WTC11 (cell line): ENCODE measurements at regions not wholly inside any gene's neighbourhood (a gene's known extent, or its start where the extent isn't known, plus 50 kb on each side); places are given as distances from the start of the nearest gene placed in this dataset.

Experiments
- ATAC-seq: fragments of 200-7000 bp; cut with Tn5 transposase; 2 replicates; pipeline ENCODE4 v1.10.0; 2021; ENCODE audit warnings: mild to moderate bottlenecking, moderate library complexity
- CTCF ChIA-PET: fragments of 300-600 bp; sonication (Branson Sonifier 250); formaldehyde crosslinking; loops from one replicate; lab custom pipeline; 2021; ENCODE audit warnings: antibody characterized with exemption; lab: Charles Lee
- POLR2A ChIA-PET: fragments of 350-600 bp; sonication (Branson Sonifier 250); formaldehyde crosslinking; loops from one replicate; lab custom pipeline; 2021; ENCODE audit warnings: antibody characterized with exemption; lab: Charles Lee
- DNase-seq: peaks from one replicate; pipeline ENCODE4 v3.0.0; 2021; ENCODE audit warnings: low spot score
- H3K27ac Mint-ChIP-seq: 2 replicates; pipeline ENCODE4 v1.8.0; 2021; ENCODE audit warnings: mixed read lengths
- H3K27me3 Mint-ChIP-seq: 2 replicates; pipeline ENCODE4 v1.8.0; 2021; ENCODE audit warnings: low read depth, mild to moderate bottlenecking, moderate library complexity, mixed read lengths
- H3K36me3 Mint-ChIP-seq: 2 replicates; pipeline ENCODE4 v1.8.0; 2021; ENCODE audit warnings: mixed read lengths
- H3K4me1 Mint-ChIP-seq: 2 replicates; pipeline ENCODE4 v1.8.0; 2022; ENCODE audit warnings: mixed read lengths
- H3K4me3 Mint-ChIP-seq: 2 replicates; pipeline ENCODE4 v1.8.0; 2021; ENCODE audit warnings: mild to moderate bottlenecking, moderate library complexity, mixed read lengths
- H3K9me3 Mint-ChIP-seq: 2 replicates; pipeline ENCODE4 v1.8.0; 2021; ENCODE audit warnings: mixed read lengths
- ATF1 ChIP-seq: sonication (generic); formaldehyde crosslinking; IDR thresholded peaks from 2 replicates; pipeline ENCODE4 v1.8.1; 2023; ENCODE audit warnings: mild to moderate bottlenecking, moderate library complexity, missing genetic modification reagents
- ESRRA ChIP-seq: sonication (generic); formaldehyde crosslinking; IDR thresholded peaks from 2 replicates; pipeline ENCODE4 v1.8.1; 2022; ENCODE audit warnings: mild to moderate bottlenecking, missing genetic modification reagents, borderline replicate concordance
- FOXJ3 ChIP-seq: sonication (generic); formaldehyde crosslinking; IDR thresholded peaks from 2 replicates; pipeline ENCODE4 v1.9.0; 2021; ENCODE audit warnings: missing genetic modification reagents, mild to moderate bottlenecking, borderline replicate concordance
- GRHL2 ChIP-seq: fragments of 250-450 bp; sonication (Bioruptor Pico); IDR thresholded peaks from 2 replicates; pipeline ENCODE4 v1.8.0; 2022; ENCODE audit warnings: mild to moderate bottlenecking, moderate library complexity; ENCODE audit not compliant: insufficient replicate concordance, severe bottlenecking
- JUN ChIP-seq: sonication (generic); formaldehyde crosslinking; IDR thresholded peaks from 2 replicates; pipeline ENCODE4 v1.8.0; 2023; ENCODE audit warnings: mild to moderate bottlenecking, missing genetic modification reagents
- KAT7 ChIP-seq: sonication (generic); formaldehyde crosslinking; IDR thresholded peaks from 2 replicates; pipeline ENCODE4 v1.8.1; 2023; ENCODE audit warnings: missing genetic modification reagents, mild to moderate bottlenecking, borderline replicate concordance
- NFE2L1 ChIP-seq: sonication (generic); formaldehyde crosslinking; IDR thresholded peaks from 2 replicates; pipeline ENCODE4 v1.8.1; 2023; ENCODE audit warnings: missing genetic modification reagents
- OVOL2 ChIP-seq: fragments of 250-450 bp; sonication (Bioruptor Pico); IDR thresholded peaks from 2 replicates; pipeline ENCODE4 v1.9.0; 2021; ENCODE audit warnings: mild to moderate bottlenecking, borderline replicate concordance
- RELA ChIP-seq: sonication (generic); formaldehyde crosslinking; IDR thresholded peaks from 2 replicates; pipeline ENCODE4 v1.8.1; 2022; ENCODE audit warnings: missing genetic modification reagents, mild to moderate bottlenecking, borderline replicate concordance
- RORB ChIP-seq: fragments of 250-450 bp; sonication (Bioruptor Pico); IDR thresholded peaks from 2 replicates; pipeline ENCODE4 v1.9.0; 2021; ENCODE audit warnings: mild to moderate bottlenecking
- SMAD3 ChIP-seq: sonication (generic); formaldehyde crosslinking; IDR thresholded peaks from 2 replicates; pipeline ENCODE4 v1.8.0; 2022; ENCODE audit warnings: missing genetic modification reagents, mild to moderate bottlenecking, borderline replicate concordance
- SOX15 ChIP-seq: fragments of 250-450 bp; sonication (Bioruptor Pico); IDR thresholded peaks from 2 replicates; pipeline ENCODE4 v1.9.0; 2021; ENCODE audit warnings: mild to moderate bottlenecking
- ZNF121 ChIP-seq: sonication (generic); formaldehyde crosslinking; IDR thresholded peaks from 2 replicates; pipeline ENCODE4 v1.8.0; 2023; ENCODE audit warnings: missing genetic modification reagents
- ZNF138 ChIP-seq: sonication (generic); formaldehyde crosslinking; conservative IDR thresholded peaks from 2 replicates; pipeline ENCODE4 v1.8.1; 2022; ENCODE audit warnings: mild to moderate bottlenecking, moderate library complexity, missing genetic modification reagents
- ZNF232 ChIP-seq: sonication (generic); formaldehyde crosslinking; IDR thresholded peaks from 2 replicates; pipeline ENCODE4 v1.8.0; 2022; ENCODE audit warnings: mild to moderate bottlenecking, missing genetic modification reagents
- ZNF416 ChIP-seq: fragments of 250-450 bp; sonication (Bioruptor Pico); IDR thresholded peaks from 2 replicates; pipeline ENCODE4 v1.9.0; 2021; ENCODE audit warnings: mild to moderate bottlenecking, inconsistent platforms
- ZNF423 ChIP-seq: fragments of 250-450 bp; sonication (Bioruptor Pico); IDR thresholded peaks from 2 replicates; pipeline ENCODE4 v2.1.2; 2022; ENCODE audit warnings: mild to moderate bottlenecking, moderate library complexity
- TF ChIP-seq, protein P1 (sequence below): sonication (generic); formaldehyde crosslinking; IDR thresholded peaks from 2 replicates; pipeline ENCODE4 v1.8.0; 2023; ENCODE audit warnings: mild to moderate bottlenecking, missing genetic modification reagents
- TF ChIP-seq, protein P2 (sequence below): fragments of 250-450 bp; sonication (Bioruptor Pico); IDR thresholded peaks from 2 replicates; pipeline ENCODE4 v1.9.0; 2021; ENCODE audit warnings: mild to moderate bottlenecking
- TF ChIP-seq, protein P3 (sequence below): fragments of 250-450 bp; sonication (Bioruptor Pico); IDR thresholded peaks from 2 replicates; pipeline ENCODE4 v2.1.2; 2022; ENCODE audit warnings: mild to moderate bottlenecking, moderate library complexity
- TF ChIP-seq, protein P4 (sequence below): sonication (generic); formaldehyde crosslinking; IDR thresholded peaks from 2 replicates; pipeline ENCODE4 v1.8.0; 2022; ENCODE audit warnings: mild to moderate bottlenecking, missing genetic modification reagents
- TF ChIP-seq, protein P5 (sequence below): sonication (generic); formaldehyde crosslinking; IDR thresholded peaks from 2 replicates; pipeline ENCODE4 v1.8.1; 2023; ENCODE audit warnings: mild to moderate bottlenecking, missing genetic modification reagents
- TF ChIP-seq, protein P6 (sequence below): sonication (generic); formaldehyde crosslinking; IDR thresholded peaks from 2 replicates; pipeline ENCODE4 v1.8.1; 2022; ENCODE audit warnings: low read depth, mild to moderate bottlenecking, moderate library complexity, missing genetic modification reagents, borderline replicate concordance
- TF ChIP-seq, protein P7 (sequence below): sonication (generic); formaldehyde crosslinking; IDR thresholded peaks from 2 replicates; pipeline ENCODE4 v1.8.0; 2022; ENCODE audit warnings: mild to moderate bottlenecking, missing genetic modification reagents

DNA sequence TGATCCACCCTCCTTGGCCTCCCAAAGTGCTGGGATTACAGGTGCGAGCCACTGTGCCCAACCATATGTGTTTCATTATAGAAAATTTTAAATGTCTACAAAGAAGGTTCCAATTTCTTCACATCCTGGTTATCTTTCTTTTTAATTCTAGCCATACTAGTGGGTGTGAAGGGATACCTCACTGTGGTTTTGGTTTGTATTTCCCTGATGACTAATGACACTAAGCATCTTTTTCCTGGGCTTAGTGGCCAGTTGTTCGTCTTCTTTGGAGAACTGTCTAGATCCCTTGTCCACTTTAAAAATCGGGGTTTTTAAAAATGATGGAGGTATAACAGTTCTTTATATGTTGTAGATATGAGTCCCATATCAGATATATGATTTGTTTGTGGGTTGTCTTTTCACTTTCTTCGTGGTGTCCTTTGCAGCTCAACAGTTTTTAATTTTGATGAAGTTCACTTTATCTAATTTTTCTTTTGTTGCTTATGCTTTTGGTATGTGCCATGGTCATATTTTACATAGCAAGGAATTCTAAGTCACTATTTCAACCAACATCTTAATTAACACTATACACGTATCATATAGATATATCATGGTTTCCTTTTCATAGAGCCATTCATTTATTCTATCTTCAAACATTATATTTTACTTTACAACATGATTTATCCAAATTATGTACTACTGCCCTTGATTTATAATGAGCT is 135.0 kb upstream of the RIOK3 start:
- Mint-ChIP-seq H3K9me3 (peaks cover 7% of the 10 kb centered on the region), H3K27me3 (peaks cover 16% of the 10 kb centered on the region)

DNA sequence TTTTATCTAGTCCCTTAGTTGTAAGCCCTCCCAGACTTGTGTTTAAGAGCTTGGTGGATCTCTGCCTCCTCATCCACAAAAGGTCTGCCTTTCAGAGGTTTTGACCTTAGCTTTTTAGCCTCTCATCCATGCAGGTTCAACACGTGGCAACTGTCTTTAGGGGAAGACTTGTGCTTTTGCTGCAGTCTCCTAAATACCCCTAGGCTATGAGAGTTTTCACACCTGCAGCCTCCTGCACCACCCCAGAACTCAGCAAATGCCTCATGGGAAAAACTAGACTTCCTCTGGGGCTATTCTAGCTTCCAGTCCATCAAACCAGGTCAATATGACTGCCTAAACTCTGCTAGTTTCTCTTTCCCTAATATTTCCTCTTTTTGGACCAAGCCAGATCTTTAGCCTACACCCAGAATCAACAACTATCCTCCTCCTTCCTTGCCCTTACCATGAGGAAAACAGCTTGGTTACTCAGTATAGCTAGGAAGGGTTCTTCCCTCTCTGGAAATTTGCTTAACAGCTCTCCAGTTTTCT is 132.3 kb upstream of the RIOK3 start:
- Mint-ChIP-seq H3K36me3 (no peaks in the 10 kb centered on the region), H3K9me3 (no peaks in the 10 kb centered on the region), H3K27me3 (peaks cover 19% of the 10 kb centered on the region), H3K4me1 (peaks cover 15% of the 10 kb centered on the region), H3K27ac (no peak overlapping the region), H3K4me3 (no peak overlapping the region)
- ATAC-seq (no peak), DNase-seq (no peak)
- ChIA-PET POLR2A (interaction anchor here (1.3 kb wide), 1 partner anchor 11 kb away, joined by 3 read pairs; no protein-coding TSS in a partner anchor), CTCF (interaction anchor here (0.5 kb wide), 1 partner anchor 1392 kb away, joined by 4 read pairs; no protein-coding TSS in a partner anchor)
- TF ChIP-seq RORB (CRISPR knock-in tag) = no peak
- TF ChIP-seq ZNF416 (CRISPR knock-in tag) = no peak
- TF ChIP-seq NFE2L1 (CRISPR knock-in tag) = no peak
- no peak for TF ChIP-seq SMAD3 (CRISPR knock-in tag)
- TF ChIP-seq, protein P1, sequence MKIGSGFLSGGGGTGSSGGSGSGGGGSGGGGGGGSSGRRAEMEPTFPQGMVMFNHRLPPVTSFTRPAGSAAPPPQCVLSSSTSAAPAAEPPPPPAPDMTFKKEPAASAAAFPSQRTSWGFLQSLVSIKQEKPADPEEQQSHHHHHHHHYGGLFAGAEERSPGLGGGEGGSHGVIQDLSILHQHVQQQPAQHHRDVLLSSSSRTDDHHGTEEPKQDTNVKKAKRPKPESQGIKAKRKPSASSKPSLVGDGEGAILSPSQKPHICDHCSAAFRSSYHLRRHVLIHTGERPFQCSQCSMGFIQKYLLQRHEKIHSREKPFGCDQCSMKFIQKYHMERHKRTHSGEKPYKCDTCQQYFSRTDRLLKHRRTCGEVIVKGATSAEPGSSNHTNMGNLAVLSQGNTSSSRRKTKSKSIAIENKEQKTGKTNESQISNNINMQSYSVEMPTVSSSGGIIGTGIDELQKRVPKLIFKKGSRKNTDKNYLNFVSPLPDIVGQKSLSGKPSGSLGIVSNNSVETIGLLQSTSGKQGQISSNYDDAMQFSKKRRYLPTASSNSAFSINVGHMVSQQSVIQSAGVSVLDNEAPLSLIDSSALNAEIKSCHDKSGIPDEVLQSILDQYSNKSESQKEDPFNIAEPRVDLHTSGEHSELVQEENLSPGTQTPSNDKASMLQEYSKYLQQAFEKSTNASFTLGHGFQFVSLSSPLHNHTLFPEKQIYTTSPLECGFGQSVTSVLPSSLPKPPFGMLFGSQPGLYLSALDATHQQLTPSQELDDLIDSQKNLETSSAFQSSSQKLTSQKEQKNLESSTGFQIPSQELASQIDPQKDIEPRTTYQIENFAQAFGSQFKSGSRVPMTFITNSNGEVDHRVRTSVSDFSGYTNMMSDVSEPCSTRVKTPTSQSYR (CRISPR knock-in tag) = no peak
- TF ChIP-seq ZNF423 = no peak
- no peak for TF ChIP-seq ZNF138
- no peak for TF ChIP-seq GRHL2
- TF ChIP-seq, protein P2, sequence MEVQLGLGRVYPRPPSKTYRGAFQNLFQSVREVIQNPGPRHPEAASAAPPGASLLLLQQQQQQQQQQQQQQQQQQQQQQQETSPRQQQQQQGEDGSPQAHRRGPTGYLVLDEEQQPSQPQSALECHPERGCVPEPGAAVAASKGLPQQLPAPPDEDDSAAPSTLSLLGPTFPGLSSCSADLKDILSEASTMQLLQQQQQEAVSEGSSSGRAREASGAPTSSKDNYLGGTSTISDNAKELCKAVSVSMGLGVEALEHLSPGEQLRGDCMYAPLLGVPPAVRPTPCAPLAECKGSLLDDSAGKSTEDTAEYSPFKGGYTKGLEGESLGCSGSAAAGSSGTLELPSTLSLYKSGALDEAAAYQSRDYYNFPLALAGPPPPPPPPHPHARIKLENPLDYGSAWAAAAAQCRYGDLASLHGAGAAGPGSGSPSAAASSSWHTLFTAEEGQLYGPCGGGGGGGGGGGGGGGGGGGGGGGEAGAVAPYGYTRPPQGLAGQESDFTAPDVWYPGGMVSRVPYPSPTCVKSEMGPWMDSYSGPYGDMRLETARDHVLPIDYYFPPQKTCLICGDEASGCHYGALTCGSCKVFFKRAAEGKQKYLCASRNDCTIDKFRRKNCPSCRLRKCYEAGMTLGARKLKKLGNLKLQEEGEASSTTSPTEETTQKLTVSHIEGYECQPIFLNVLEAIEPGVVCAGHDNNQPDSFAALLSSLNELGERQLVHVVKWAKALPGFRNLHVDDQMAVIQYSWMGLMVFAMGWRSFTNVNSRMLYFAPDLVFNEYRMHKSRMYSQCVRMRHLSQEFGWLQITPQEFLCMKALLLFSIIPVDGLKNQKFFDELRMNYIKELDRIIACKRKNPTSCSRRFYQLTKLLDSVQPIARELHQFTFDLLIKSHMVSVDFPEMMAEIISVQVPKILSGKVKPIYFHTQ = no peak
- no peak for TF ChIP-seq ZNF232 (CRISPR knock-in tag)

More for the DNA sequence above, 135.0 kb upstream of the RIOK3 start:
- H3K36me3 Mint-ChIP-seq = peaks cover 8% of the 10 kb centered on the region
- H3K4me1 Mint-ChIP-seq = peaks cover 29% of the 10 kb centered on the region
- CTCF ChIA-PET = no interaction called here
- POLR2A ChIA-PET = no interaction called here
- TF ChIP-seq KAT7 (no peak), ZNF121 (no peak), OVOL2 (CRISPR knock-in tag) (no peak), RELA (CRISPR knock-in tag) (no peak), FOXJ3 (CRISPR knock-in tag) (no peak), SOX15 (no peak), ATF1 (CRISPR knock-in tag) (no peak), ESRRA (CRISPR knock-in tag) (no peak), JUN (CRISPR knock-in tag) (no peak)
- TF ChIP-seq, protein P3, sequence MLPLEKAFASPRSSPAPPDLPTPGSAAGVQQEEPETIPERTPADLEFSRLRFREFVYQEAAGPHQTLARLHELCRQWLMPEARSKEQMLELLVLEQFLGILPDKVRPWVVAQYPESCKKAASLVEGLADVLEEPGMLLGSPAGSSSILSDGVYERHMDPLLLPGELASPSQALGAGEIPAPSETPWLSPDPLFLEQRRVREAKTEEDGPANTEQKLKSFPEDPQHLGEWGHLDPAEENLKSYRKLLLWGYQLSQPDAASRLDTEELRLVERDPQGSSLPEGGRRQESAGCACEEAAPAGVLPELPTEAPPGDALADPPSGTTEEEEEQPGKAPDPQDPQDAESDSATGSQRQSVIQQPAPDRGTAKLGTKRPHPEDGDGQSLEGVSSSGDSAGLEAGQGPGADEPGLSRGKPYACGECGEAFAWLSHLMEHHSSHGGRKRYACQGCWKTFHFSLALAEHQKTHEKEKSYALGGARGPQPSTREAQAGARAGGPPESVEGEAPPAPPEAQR = no peak
- TF ChIP-seq, protein P4, sequence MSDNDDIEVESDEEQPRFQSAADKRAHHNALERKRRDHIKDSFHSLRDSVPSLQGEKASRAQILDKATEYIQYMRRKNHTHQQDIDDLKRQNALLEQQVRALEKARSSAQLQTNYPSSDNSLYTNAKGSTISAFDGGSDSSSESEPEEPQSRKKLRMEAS = no peak
- TF ChIP-seq, protein P5, sequence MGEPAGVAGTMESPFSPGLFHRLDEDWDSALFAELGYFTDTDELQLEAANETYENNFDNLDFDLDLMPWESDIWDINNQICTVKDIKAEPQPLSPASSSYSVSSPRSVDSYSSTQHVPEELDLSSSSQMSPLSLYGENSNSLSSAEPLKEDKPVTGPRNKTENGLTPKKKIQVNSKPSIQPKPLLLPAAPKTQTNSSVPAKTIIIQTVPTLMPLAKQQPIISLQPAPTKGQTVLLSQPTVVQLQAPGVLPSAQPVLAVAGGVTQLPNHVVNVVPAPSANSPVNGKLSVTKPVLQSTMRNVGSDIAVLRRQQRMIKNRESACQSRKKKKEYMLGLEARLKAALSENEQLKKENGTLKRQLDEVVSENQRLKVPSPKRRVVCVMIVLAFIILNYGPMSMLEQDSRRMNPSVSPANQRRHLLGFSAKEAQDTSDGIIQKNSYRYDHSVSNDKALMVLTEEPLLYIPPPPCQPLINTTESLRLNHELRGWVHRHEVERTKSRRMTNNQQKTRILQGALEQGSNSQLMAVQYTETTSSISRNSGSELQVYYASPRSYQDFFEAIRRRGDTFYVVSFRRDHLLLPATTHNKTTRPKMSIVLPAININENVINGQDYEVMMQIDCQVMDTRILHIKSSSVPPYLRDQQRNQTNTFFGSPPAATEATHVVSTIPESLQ = no peak
- TF ChIP-seq, protein P6, sequence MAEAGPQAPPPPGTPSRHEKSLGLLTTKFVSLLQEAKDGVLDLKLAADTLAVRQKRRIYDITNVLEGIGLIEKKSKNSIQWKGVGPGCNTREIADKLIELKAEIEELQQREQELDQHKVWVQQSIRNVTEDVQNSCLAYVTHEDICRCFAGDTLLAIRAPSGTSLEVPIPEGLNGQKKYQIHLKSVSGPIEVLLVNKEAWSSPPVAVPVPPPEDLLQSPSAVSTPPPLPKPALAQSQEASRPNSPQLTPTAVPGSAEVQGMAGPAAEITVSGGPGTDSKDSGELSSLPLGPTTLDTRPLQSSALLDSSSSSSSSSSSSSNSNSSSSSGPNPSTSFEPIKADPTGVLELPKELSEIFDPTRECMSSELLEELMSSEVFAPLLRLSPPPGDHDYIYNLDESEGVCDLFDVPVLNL (CRISPR knock-in tag) = no peak
- TF ChIP-seq, protein P7, sequence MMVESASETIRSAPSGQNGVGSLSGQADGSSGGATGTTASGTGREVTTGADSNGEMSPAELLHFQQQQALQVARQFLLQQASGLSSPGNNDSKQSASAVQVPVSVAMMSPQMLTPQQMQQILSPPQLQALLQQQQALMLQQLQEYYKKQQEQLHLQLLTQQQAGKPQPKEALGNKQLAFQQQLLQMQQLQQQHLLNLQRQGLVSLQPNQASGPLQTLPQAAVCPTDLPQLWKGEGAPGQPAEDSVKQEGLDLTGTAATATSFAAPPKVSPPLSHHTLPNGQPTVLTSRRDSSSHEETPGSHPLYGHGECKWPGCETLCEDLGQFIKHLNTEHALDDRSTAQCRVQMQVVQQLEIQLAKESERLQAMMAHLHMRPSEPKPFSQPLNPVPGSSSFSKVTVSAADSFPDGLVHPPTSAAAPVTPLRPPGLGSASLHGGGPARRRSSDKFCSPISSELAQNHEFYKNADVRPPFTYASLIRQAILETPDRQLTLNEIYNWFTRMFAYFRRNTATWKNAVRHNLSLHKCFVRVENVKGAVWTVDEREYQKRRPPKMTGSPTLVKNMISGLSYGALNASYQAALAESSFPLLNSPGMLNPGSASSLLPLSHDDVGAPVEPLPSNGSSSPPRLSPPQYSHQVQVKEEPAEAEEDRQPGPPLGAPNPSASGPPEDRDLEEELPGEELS (CRISPR knock-in tag) = no peak
- TF ChIP-seq, all 79 proteins: peak for 0
- no peak for DNase-seq
- Mint-ChIP-seq H3K27ac (no peak overlapping the region), H3K4me3 (no peak overlapping the region)
- no peak for ATAC-seq
